Panc1 (cell line): ENCODE measurements at regions not wholly inside any gene's neighbourhood (a gene's known extent, or its start where the extent isn't known, plus 50 kb on each side); places are given as distances from the start of the nearest gene placed in this dataset.

ENCODE experiments used
- CTCF ChIP-seq: fragments of 450-650 bp; IDR thresholded peaks from 2 replicates; pipeline ENCODE4 v1.5.1; 2017; ENCODE audit warnings: mild to moderate bottlenecking
- REST ChIP-seq, 2 experiments: IDR thresholded peaks; 2 replicates each; pipeline ENCODE4 v1.6.1; 2011 to 2012; ENCODE audit warnings: low read depth in 2 of 2, control low read depth in 1 of 2, low read length in 1 of 2, mild to moderate bottlenecking in 1 of 2, moderate library complexity in 1 of 2; ENCODE audit not compliant: insufficient read depth in 1 of 2

- TF ChIP-seq CTCF = no peak
- TF ChIP-seq REST (IDR thresholded peaks at IDR 0.05; ENCODE audit: insufficient read depth in 1 of 2, low read depth in 2 of 2, low read length in 1 of 2) = no peak
These were observed 218.6 kb upstream of the ADGRL3 start for GRCh38 chr4:60981534-60981933.
